K562 (cell line): ENCODE measurements at regions not wholly inside any gene's neighbourhood (a gene's known extent, or its start where the extent isn't known, plus 50 kb on each side); places are given as distances from the start of the nearest gene placed in this dataset.

Source experiments
- ARID1B ChIP-seq: fragments of 450-650 bp; IDR thresholded peaks from 2 replicates; pipeline ENCODE4 v1.6.1; 2016; ENCODE audit warnings: antibody characterized with exemption, mild to moderate bottlenecking, inconsistent platforms
- ATF1 ChIP-seq, 2 experiments: fragments of 450-650 bp in 1 of 2; IDR thresholded peaks; 2 replicates each; pipeline ENCODE4 v1.6.1; 2016; ENCODE audit warnings: missing compliant biosample characterization in 1 of 2, missing genetic modification characterization in 1 of 2
- CC2D1A ChIP-seq: fragments of 450-650 bp; IDR thresholded peaks from 2 replicates; pipeline ENCODE4 v1.6.1; 2017; ENCODE audit warnings: mild to moderate bottlenecking
- CSDE1 ChIP-seq, 2 experiments: fragments of 450-650 bp; IDR thresholded peaks; 2 replicates each; pipeline ENCODE4 v1.6.1; 2016; ENCODE audit warnings: mild to moderate bottlenecking in 1 of 2
- ETV1 ChIP-seq: fragments of 450-650 bp; conservative IDR thresholded peaks from 2 replicates; pipeline ENCODE4 v1.6.1; 2016; ENCODE audit warnings: missing genetic modification characterization, control low read depth, low read depth, missing compliant biosample characterization
- JUN ChIP-seq, 2 experiments: sonication (generic) in 1 of 2; formaldehyde crosslinking in 1 of 2; IDR thresholded peaks; 2 replicates each; pipeline versions ENCODE4 v1.6.1 to v1.8.0; 2012 to 2022; ENCODE audit warnings: borderline replicate concordance in 2 of 2, mild to moderate bottlenecking in 2 of 2, improper control_type of control experiment in 1 of 2, low read depth in 1 of 2, low read length in 1 of 2, missing genetic modification reagents in 1 of 2
- POLR3G ChIP-seq: IDR thresholded peaks from 2 replicates; pipeline ENCODE4 v1.6.1; 2011; ENCODE audit not compliant: insufficient read length, insufficient replicate concordance; ENCODE audit errors: extremely low read depth
- SRSF7 ChIP-seq: fragments of 200-400 bp; formaldehyde crosslinking; optimal IDR thresholded peaks from 2 replicates; pipeline ENCODE3; 2017; ENCODE audit warnings: mild to moderate bottlenecking, low read depth, low read length
- TCF3 ChIP-seq: sonication (generic); formaldehyde crosslinking; IDR thresholded peaks from 2 replicates; pipeline ENCODE4 v1.4.0; 2020; ENCODE audit warnings: mild to moderate bottlenecking, missing genetic modification reagents
- TEAD1 ChIP-seq, 2 experiments: fragments of 450-650 bp in 1 of 2; sonication (generic) in 1 of 2; formaldehyde crosslinking; IDR thresholded peaks; 2 replicates each; pipeline versions ENCODE4 v1.4.0 to v1.8.0; 2020 to 2022; ENCODE audit warnings: mild to moderate bottlenecking in 2 of 2, missing genetic modification reagents in 1 of 2
- TF ChIP-seq, protein P1 (sequence below): fragments of 450-650 bp; formaldehyde crosslinking; IDR thresholded peaks from 2 replicates; pipeline ENCODE4 v1.4.0; 2020; ENCODE audit warnings: mild to moderate bottlenecking, moderate library complexity
- TF ChIP-seq, protein P2 (sequence below): fragments of 450-650 bp; IDR thresholded peaks from 2 replicates; pipeline ENCODE4 v1.6.1; 2016; ENCODE audit warnings: mild to moderate bottlenecking, moderate library complexity
- TF ChIP-seq, protein P3 (sequence below): fragments of 450-650 bp; formaldehyde crosslinking; IDR thresholded peaks from 2 replicates; pipeline ENCODE4 v1.4.0; 2022; ENCODE audit warnings: mild to moderate bottlenecking, moderate library complexity

DNA sequence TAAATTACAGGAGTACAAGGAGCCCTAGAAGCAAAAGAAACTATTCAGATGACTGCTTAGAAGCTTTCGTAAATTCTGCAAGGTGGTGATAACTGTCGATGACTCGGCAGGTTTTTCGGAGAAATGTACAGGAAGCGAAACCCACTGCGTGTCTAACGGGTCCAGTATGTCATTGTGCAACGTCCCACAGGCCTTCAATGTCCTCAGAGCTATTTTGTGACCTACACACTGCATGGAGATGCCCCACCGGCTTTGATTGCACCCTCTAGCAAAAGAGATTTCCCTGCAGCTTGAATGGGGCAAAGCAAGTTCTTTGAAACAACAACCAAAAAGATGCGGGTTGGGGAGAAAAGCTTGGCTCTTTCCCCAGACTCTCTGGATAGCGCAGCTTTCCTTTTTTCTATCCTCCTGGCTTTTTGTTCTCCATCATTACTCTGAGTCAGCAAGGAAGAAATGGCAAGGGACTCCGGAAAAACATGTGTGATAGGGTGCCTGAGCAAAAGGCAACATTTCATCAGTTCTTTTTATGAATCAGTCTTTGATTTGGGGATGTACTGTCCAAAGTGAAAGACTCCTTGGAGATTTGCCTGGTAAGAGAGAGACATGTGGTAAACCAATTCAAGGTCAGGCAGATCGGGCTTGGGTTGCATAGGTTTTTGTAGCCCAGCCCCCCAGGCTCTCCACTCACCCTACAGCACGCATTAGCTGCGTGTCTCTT, 112.0 kb upstream of the TBL1X start (continued):
- TF ChIP-seq, protein P1, sequence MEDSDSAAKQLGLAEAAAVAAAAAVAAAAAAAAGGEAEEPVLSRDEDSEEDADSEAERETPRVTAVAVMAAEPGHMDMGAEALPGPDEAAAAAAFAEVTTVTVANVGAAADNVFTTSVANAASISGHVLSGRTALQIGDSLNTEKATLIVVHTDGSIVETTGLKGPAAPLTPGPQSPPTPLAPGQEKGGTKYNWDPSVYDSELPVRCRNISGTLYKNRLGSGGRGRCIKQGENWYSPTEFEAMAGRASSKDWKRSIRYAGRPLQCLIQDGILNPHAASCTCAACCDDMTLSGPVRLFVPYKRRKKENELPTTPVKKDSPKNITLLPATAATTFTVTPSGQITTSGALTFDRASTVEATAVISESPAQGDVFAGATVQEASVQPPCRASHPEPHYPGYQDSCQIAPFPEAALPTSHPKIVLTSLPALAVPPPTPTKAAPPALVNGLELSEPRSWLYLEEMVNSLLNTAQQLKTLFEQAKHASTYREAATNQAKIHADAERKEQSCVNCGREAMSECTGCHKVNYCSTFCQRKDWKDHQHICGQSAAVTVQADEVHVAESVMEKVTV (CRISPR knock-in tag) = no peak
- TF ChIP-seq TCF3 (CRISPR knock-in tag) (peak; percentile 63), ATF1 (CRISPR knock-in tag; IDR thresholded peaks at IDR 0.05) (no peak), ATF1 (tag; IDR thresholded peaks at IDR 0.05) (peak; percentile 54), TEAD1 (CRISPR knock-in tag; IDR thresholded peaks at IDR 0.05) (no peak), SRSF7 (no peak), POLR3G (no peak), CSDE1 (IDR thresholded peaks at IDR 0.05) (no peak), ARID1B (peak; percentile 84), ETV1 (tag) (peak; percentile 77), CC2D1A (0 out of 2 replicates have a peak, but pooled peaks have one; percentile 50), JUN (IDR thresholded peaks at IDR 0.05; ENCODE audit: borderline replicate concordance, low read depth, low read length) (no peak), JUN (CRISPR knock-in tag; IDR thresholded peaks at IDR 0.05; ENCODE audit: borderline replicate concordance) (no peak)
- TF ChIP-seq, protein P2, sequence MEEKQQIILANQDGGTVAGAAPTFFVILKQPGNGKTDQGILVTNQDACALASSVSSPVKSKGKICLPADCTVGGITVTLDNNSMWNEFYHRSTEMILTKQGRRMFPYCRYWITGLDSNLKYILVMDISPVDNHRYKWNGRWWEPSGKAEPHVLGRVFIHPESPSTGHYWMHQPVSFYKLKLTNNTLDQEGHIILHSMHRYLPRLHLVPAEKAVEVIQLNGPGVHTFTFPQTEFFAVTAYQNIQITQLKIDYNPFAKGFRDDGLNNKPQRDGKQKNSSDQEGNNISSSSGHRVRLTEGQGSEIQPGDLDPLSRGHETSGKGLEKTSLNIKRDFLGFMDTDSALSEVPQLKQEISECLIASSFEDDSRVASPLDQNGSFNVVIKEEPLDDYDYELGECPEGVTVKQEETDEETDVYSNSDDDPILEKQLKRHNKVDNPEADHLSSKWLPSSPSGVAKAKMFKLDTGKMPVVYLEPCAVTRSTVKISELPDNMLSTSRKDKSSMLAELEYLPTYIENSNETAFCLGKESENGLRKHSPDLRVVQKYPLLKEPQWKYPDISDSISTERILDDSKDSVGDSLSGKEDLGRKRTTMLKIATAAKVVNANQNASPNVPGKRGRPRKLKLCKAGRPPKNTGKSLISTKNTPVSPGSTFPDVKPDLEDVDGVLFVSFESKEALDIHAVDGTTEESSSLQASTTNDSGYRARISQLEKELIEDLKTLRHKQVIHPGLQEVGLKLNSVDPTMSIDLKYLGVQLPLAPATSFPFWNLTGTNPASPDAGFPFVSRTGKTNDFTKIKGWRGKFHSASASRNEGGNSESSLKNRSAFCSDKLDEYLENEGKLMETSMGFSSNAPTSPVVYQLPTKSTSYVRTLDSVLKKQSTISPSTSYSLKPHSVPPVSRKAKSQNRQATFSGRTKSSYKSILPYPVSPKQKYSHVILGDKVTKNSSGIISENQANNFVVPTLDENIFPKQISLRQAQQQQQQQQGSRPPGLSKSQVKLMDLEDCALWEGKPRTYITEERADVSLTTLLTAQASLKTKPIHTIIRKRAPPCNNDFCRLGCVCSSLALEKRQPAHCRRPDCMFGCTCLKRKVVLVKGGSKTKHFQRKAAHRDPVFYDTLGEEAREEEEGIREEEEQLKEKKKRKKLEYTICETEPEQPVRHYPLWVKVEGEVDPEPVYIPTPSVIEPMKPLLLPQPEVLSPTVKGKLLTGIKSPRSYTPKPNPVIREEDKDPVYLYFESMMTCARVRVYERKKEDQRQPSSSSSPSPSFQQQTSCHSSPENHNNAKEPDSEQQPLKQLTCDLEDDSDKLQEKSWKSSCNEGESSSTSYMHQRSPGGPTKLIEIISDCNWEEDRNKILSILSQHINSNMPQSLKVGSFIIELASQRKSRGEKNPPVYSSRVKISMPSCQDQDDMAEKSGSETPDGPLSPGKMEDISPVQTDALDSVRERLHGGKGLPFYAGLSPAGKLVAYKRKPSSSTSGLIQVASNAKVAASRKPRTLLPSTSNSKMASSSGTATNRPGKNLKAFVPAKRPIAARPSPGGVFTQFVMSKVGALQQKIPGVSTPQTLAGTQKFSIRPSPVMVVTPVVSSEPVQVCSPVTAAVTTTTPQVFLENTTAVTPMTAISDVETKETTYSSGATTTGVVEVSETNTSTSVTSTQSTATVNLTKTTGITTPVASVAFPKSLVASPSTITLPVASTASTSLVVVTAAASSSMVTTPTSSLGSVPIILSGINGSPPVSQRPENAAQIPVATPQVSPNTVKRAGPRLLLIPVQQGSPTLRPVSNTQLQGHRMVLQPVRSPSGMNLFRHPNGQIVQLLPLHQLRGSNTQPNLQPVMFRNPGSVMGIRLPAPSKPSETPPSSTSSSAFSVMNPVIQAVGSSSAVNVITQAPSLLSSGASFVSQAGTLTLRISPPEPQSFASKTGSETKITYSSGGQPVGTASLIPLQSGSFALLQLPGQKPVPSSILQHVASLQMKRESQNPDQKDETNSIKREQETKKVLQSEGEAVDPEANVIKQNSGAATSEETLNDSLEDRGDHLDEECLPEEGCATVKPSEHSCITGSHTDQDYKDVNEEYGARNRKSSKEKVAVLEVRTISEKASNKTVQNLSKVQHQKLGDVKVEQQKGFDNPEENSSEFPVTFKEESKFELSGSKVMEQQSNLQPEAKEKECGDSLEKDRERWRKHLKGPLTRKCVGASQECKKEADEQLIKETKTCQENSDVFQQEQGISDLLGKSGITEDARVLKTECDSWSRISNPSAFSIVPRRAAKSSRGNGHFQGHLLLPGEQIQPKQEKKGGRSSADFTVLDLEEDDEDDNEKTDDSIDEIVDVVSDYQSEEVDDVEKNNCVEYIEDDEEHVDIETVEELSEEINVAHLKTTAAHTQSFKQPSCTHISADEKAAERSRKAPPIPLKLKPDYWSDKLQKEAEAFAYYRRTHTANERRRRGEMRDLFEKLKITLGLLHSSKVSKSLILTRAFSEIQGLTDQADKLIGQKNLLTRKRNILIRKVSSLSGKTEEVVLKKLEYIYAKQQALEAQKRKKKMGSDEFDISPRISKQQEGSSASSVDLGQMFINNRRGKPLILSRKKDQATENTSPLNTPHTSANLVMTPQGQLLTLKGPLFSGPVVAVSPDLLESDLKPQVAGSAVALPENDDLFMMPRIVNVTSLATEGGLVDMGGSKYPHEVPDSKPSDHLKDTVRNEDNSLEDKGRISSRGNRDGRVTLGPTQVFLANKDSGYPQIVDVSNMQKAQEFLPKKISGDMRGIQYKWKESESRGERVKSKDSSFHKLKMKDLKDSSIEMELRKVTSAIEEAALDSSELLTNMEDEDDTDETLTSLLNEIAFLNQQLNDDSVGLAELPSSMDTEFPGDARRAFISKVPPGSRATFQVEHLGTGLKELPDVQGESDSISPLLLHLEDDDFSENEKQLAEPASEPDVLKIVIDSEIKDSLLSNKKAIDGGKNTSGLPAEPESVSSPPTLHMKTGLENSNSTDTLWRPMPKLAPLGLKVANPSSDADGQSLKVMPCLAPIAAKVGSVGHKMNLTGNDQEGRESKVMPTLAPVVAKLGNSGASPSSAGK = peak; percentile 27; the same call in 1 of the 2 replicates
- TF ChIP-seq, protein P3, sequence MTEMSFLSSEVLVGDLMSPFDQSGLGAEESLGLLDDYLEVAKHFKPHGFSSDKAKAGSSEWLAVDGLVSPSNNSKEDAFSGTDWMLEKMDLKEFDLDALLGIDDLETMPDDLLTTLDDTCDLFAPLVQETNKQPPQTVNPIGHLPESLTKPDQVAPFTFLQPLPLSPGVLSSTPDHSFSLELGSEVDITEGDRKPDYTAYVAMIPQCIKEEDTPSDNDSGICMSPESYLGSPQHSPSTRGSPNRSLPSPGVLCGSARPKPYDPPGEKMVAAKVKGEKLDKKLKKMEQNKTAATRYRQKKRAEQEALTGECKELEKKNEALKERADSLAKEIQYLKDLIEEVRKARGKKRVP = no peak
